SKM-1 treated with dmso at 0.1 percent for 144 hours (cell line): ENCODE measurements at regions not wholly inside any gene's neighbourhood (a gene's known extent, or its start where the extent isn't known, plus 50 kb on each side); places are given as distances from the start of the nearest gene placed in this dataset.
"Not testable (repeated sequence)": the region's sequence is repeated elsewhere in the genome, so short reads cannot be mapped to it uniquely, and the experiment has no call there.

Experiments used
- DNase-seq: peaks from one replicate; lab custom pipeline; 2025; ENCODE audit not compliant: unreplicated experiment; lab: John Stamatoyannopoulos, UW

DNA sequence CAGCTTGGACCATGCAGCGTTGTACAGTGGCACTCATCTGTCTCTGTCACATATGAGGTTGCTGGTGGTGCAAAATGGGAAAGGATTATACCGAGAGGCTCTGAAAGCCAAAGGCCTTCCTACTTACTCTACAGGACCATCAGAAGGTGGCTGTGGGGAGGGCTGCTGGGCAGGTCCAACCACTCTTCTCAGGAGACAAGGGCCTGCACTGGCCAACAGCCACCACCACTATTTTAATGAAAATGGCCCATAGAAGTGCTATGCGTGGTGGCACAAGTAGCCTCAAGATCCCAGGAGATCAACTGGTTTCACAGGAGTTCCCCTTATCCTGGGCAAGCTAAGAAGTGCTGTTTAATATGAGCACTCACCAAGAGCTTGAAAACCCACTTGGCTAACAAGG lies 52.3 kb downstream of the MRPL57 start:
- no peak for DNase-seq

DNA sequence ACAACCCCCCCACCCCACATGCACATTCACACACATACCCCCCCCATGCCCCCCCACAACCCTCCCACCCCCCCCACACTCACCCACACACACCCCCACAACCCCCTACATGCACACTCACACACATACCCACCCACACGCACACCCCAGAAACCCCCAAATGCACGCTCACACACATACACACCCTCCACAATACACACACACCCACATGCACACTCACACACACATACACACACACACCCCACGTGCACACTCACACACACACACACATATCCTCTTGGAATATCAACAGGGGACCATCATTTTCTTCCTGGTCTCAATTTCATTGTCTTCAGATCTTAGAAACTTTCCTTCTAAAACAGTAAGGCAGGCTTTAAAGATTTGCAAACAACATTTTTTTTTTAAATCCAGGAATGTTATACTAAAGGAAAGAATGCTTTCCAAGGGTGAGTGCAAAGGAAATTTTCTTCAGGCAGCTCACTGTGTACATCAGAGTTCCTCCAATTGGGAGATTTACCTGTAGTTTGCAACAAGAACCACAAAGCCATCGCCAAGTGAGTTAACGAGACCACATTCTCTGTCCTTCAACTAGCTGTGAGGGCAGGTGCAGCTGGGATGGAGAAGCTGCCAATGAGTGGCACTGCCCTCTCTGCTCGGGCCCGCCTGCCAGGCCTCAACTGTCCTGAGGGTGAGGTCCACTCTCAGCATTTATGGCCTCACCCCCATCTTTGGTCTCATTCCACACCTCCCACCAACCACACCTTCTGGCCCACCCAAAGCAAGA lies 53.0 kb downstream of the MRPL57 start:
- no peak for DNase-seq

DNA sequence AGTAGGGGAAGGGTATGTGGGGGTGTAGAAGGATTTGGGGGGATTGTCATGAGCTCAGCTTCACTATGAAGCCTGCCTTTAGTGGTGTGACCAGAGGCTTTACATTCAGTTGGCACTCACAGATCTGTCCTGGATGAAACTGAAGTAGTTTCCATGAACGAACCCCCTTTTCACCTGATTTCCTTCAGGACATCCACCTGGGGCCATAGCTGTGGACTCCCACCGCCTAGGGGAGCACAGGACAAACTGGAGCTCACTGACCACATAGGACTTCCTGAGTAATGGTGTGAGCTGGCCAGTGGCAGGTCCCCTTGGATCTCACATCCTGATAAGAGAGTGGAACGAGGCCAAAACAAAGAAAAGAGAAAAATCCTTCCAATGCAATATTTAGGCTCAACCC lies 54.1 kb downstream of the MRPL57 start:
- DNase-seq = no peak

DNA sequence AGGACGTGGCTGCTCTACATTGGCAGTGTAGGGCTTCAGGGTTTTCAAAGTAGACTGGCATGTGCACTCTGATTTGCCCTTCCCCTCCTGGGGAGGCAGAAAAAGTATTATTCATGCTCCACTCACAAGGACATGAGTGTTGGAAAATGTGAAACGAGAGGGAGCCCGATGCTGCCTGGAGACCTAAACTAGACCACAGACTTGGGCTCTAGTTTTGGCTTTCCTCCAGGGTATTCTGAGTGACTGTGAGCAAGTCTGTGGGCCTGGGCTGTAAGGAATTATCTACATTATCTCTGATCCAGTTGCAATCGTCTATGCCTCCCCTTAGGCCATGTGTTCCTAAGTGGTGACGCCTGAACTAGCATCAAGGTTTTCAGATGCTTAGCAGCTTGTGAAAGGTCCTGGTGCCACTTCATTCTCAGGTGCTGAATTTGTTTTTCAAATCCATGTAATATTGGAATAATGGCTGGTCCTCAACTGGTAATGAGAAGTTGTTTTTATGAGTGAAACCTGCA lies 55.0 kb downstream of the MRPL57 start:
- no peak for DNase-seq

DNA sequence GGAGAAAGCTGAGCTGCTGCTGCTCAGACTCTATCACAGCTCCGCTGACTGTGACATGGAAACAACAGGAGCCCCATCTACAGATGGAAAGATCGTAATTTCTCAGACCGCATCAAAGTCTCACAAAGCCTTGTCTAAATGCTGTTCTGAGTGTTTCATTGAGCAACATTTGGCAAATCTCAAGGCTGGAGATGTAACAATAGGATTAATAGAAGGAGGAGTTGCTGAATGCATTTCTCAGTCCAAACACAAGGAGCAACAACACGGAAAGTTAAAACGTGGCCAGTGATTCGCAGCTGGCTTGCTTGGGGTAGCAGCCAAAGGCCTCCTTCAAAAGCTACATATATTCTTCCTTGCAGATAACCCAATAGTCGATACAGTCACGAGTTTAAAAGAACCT lies 55.7 kb downstream of the MRPL57 start:
- DNase-seq = no peak

DNA sequence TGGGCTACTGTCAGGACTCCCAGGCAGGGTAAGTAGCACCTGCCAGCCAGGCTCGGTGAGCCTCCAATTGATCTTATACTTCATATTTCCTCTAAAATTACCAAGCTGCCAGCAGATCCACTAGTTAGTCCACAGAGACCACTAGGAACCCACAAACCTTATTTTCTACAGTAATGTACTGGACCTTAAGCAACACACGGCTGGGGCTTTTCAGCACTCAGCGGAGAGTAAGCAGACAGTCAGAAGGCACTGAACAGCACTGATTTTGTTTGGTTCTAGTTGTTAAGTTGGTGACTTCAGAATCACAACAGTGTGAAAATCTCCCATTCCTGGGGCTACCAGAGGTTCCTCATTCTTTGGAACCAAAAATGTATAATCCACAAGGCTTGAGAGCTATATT lies 56.1 kb downstream of the MRPL57 start:
- DNase-seq = no peak

DNA sequence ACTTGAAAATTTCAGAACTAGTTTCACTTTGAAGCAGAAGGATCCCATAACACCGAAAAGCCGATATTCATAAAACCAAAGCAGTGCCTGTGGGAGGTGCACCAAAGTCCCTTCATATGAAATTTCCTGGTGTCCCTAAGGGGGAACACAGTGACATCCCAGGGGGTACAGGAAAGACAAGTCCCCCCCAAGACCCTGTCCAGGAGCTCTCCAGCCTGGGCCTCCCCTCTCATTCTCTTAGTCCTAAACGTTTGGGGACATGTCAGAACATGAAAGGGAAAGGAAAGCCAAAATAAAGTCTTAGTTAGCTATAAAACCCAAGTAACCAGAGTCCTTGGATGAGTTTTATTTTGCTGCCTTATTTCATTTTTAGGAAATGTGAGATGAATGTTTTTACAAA lies 56.6 kb downstream of the MRPL57 start:
- no peak for DNase-seq

DNA sequence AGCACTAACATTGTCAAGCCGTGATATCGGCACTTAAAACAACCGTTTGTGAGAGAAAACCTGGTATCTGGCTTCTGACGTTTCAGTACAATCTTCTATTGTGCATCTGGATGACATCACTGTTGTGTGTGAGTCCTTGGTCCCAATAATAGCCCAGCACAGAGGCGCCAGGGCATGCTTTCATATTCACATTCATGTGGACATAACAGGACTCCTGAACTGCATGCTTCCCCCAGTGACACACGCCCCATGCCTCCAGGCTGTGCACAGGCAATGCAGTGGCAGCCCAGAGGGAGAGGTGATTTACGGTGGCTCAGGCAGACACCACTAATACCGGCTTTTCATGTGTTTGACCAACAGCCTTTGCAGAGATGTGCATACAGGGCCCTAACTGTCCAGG lies 58.1 kb downstream of the MRPL57 start:
- no peak for DNase-seq

DNA sequence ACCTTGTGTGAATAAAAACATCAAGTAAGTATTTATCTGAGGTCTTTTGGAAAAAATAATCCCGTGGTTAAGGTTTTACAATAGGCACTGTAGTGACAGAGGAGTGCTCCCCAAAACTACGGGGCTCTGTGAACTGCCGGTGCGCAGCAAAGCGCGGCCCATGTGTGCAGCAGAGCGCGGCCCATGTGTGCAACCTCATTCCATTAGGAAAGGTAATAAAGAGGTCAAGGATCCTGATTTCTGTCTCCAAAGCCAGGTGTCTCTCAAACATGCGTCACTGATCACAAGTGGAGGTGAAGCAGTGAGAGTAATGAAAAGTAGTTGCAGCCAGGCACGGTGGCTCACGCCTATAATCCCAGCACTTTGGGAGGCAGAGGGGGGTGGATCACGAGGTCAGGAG lies 58.7 kb downstream of the MRPL57 start:
- no peak for DNase-seq

DNA sequence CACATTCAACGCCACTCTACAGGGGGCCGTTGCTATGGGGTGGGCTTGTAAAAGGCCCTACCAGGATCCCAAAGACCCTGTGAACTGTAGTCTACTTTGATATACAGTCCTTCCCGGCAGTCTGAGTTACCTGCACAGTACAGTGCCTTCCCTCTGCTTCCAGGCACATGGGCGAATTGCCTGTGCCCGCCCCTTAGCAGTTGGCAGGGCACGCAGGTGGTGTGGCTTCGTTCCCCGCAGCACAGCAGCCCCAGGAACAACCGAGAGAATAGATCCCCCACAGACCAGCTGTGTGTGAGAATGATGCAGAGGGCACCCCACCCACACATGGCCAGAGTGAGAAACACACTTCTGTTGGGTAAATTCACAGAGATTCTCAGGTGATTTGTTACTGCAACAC lies 60.6 kb downstream of the MRPL57 start:
- DNase-seq = no peak

DNA sequence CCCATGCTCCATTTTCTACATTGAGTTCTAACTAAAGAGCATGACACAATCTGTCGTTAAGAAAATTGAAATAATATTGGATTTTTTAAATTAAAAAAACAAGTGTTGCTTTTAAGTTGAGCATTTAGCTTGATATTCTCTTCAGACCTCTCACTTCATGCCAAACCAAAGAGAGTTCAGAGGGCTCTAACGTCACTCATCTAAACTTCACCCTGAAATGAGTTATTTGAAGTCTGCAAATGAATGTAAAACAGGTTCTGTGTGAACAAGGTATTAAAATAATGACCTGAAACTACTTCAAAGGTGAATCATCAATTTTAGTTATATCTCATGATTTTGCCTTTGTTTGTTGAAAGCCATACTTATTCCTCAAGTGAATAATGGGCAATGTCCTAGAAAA lies 61.8 kb downstream of the MRPL57 start:
- no peak for DNase-seq

DNA sequence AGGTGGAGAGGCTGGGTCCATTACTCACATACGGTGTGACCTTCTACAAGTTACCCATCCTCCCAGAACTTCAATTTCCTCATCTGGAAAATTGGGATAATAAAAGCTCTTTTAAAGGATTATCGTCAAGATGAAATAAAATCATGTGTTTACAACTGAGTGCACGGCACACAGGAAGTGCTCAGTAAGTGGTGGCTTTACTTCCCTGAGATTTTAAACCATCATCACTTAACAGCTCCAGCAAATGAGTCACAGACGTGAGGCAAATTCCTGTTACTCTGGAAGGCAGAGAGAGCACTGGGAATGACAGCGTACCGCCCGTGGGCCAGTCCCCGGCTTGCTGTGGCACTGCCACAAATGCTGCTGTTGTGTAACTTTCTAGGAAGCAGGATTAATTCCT lies 64.1 kb downstream of the MRPL57 start:
- DNase-seq = no peak

DNA sequence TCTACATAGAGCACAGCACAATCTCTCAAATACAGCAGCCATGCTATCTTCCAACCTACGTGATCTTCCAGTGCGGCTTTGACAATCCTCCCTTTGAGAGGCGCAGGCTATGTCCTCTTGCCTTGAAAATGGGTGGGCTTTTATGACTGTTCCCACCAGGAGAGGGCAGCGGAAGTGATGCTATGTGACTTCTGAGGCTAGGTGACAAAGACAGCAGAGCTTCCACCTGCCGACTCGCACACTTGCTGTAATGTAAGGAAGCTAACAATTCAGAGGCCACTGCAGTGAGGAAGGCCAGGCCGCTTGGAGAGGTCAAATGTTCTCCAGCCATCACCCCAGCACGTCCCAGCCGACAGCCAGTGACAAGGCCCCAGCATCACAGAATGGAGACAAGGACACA lies 65.8 kb downstream of the MRPL57 start:
- no peak for DNase-seq

DNA sequence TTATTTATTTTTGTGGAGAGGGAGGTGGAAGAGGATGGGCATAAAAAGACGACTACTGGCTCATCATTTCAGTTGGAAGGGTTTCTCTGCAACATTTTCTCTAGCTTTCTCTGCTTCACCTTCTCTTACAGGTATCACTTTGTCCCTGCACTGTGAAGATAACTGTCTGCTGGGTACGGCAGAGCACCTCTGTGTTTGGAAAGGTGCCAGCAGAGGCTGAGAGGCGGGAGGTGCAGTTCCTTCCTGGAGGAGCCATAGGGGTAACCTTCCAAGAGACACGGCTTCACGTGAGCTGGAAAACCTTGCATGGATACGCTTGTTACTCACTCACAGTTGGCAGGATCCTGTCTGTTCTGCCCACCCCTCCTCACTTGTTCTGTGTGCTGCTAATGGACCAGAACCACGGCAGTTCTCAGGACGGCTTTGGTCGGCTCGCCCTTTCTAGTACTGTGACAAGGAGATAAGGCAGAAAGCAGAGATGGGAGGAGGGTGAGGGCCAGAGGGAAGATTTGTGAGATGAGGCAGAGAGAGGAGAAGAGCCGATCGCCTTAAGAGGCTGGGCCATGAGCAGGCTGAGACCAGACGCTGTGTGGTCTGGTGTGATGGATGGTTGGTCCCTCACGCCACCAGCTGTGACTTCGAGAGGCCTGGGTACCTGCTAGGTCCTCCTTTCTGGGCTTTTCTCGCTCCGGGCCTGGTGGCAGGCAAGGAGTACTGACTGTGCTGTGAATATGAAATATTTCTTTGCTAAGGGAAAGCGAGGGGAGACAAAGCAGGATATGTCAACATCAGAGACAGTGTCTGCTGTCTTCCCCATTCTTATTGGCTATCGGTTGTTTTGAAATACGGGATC lies 66.8 kb downstream of the MRPL57 start:
- DNase-seq = no peak

DNA sequence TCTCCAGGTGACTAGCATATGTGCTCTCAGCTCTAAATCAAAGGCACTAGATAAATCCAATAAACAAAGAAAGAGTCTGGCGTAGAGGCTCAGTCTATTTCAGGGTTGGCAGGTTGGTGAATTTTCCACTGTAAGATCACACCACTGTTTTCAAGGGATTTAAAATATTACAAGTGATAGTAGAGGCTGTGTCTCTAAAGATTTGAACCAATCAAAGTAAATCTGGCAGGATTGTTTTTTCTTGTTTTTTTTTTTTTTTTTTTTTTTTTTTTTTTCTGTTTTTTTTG lies 67.4 kb downstream of the MRPL57 start:
- not testable (repeated sequence) for DNase-seq

DNA sequence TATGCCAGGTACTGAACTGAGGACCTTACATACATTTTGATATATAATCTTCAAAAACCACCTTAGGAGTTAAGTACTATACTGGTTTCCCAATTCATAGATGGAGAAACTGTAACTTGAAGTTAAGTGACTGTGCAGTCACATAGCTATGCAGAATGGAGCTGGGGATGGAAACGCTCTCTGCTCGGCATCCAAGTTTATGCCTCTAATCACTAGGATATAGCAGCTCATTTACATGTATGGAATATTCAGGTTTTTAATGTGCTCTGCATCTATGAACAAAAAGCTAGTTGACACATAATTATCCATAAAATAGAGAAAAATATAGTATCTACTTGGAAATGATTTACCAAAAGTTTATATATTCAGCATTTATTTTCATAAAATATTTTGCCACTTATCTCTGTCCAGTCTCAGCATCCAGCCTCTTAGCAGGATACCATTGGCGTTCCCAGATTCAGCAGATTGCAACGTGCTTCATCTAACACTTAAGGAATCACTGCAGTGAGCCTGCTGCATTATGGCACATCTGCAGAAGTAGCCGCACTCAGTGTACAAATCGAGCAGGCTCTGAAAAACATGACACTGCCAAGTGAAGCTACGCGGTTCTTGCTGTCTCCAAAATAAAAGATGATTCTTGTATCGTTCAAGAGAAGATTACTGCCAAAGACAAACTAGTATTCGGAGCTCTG lies 70.4 kb downstream of the MRPL57 start:
- no peak for DNase-seq

DNA sequence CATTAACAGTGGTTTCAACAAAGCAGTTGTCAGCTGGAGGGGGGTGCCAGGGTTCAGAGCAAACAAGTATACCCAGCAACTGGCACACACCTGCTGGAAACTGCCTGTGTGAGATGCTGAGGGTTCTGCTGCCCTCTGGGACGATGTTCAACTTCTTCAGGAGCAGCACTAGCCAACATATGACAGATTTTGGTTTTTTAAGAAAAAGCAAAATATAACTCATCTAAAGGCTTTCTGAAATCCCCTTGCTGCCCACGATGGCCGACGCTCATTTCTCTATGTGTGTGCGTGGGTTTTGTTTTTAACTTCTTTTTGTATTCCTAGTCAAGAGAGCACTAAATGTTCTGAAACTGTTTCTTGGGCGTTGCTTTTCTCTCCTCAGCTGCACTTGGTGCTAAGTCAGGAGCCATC lies 79.9 kb downstream of the MRPL57 start:
- no peak for DNase-seq

DNA sequence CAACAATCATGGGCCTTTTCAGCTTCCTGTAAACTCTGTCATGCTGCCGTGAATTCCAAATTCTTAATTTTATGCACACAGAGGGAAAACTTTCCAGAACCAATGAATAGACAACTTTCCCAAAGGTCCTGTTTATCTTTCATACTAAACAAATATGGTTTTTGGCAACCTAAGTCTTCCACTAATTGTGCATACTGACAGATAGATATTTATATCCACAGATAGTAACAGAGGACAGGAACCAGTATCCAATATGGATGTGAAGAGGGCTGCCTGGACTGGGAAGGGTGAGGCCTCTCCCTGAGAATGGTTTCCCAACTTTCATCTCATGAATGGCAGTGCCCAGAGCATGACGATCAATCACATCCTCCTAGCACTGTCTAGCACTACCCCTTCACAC lies 80.4 kb downstream of the MRPL57 start:
- DNase-seq = no peak

DNA sequence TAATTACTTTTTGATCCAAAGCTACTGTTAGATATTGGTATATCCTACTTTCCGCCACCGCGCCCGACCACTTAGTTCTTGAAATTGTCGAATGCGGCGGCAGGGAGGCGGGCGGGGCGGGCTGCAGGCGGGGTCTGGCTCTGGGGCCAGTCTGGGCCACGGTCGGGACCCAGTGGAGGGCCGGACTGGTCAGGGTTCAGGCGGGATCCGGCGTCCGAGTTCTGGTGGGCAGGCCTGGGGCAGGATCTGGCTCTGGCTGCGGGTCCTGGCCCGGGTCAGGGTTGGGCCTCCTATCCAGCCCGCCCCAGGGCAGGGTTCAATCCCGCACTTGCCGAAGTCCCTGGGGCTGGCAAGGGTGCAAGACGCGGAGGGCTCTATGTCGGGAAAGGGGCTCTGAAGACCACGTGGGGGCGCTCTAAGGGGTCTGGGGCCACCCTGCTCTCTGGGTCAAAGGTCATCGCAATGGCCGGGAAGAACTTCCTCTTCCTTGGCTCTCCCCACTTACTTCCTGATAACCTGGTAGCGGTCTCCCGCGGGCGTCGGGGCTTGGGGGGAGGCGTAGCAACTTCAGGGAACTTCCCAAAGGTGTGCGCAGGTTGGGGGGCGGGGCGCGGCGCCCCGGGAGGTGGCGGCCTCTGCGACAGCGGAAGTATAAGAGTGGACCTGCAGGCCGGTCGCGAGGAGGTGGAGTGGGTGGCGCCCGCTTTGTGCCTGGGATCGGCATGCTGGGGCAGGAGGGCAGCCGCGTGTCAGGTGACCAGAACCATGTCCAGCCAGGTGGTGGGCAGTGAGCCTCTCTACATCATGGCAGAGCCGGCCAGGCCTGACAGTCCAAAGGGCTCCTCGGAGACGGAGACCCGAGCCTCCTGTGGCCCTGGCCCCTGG lies 83.4 kb downstream of the MRPL57 start:
- no peak for DNase-seq

DNA sequence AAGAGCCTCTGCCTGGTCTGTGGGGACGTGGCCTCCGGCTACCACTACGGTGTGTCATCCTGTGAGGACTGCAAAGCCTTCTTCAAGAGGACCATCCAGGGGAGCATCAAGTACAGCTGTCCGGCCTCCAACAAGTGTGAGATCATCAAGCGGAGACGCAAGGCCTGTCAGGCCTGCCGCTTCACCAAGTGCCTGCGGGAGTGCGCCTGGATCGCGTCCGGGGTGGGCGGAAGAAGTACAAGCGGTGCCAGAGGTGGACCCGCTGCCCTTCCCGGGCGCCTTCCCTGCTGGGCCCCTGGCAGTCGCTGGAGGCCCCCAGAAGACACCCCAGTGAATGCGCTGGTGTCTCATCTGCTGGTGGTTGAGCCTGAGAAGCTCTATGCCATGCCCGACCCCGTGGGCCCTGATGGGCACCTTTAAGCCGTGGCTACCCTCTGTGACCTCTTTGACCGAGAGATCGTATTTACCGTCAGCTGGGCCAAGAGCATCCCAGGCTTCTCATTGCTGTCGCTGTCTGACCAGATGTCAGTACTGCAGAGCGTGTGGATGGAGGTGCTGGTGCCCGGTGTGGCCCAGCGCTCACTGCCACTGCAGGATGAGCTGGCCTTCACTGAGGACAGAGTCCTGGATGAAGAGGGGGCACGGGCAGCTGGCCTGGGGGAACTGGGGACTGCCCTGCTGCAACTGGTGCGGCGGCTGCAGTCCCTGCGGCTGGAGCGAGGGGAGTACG lies 84.3 kb downstream of the MRPL57 start:
- not testable (repeated sequence) for DNase-seq
